Smooth muscle cell (in vitro differentiated cells): ENCODE measurements at regions not wholly inside any gene's neighbourhood (a gene's known extent, or its start where the extent isn't known, plus 50 kb on each side); places are given as distances from the start of the nearest gene placed in this dataset.

Source experiments
- DNase-seq: peaks from one replicate; lab custom pipeline; 2025; ENCODE audit not compliant: unreplicated experiment; lab: John Stamatoyannopoulos, UW
- H2AFZ ChIP-seq: fragments of 200-600 bp; sonication (generic); 2 replicates; pipeline ENCODE4 v1.6.0; 2016; ENCODE audit warnings: antibody characterized with exemption, low read depth, mild to moderate bottlenecking
- H3F3A ChIP-seq: fragments of 200-600 bp; sonication (generic); 2 replicates; pipeline ENCODE4 v1.6.0; 2017; ENCODE audit warnings: antibody characterized with exemption, low read depth
- H3K27ac ChIP-seq: fragments of 200-600 bp; sonication (generic); 2 replicates; pipeline ENCODE4 v1.5.1; 2016; ENCODE audit warnings: low read depth, mild to moderate bottlenecking
- H3K27me3 ChIP-seq: fragments of 200-600 bp; sonication (generic); 2 replicates; pipeline ENCODE4 v1.6.1; 2016; ENCODE audit warnings: low read depth, mild to moderate bottlenecking
- H3K36me3 ChIP-seq: fragments of 200-600 bp; sonication (generic); 2 replicates; pipeline ENCODE4 v1.5.1; 2016; ENCODE audit warnings: low read depth
- H3K4me1 ChIP-seq: fragments of 200-600 bp; sonication (generic); 2 replicates; pipeline ENCODE4 v1.5.1; 2016; ENCODE audit warnings: low read depth
- H3K4me2 ChIP-seq: fragments of 200-600 bp; sonication (generic); 2 replicates; pipeline ENCODE4 v1.6.0; 2016; ENCODE audit warnings: mild to moderate bottlenecking
- H3K4me3 ChIP-seq: fragments of 200-600 bp; sonication (generic); 2 replicates; pipeline ENCODE4 v1.5.1; 2016; ENCODE audit warnings: mild to moderate bottlenecking
- H3K79me2 ChIP-seq: fragments of 200-600 bp; sonication (generic); 2 replicates; pipeline ENCODE4 v1.6.0; 2016; ENCODE audit warnings: low read depth, mild to moderate bottlenecking
- H3K9ac ChIP-seq: fragments of 200-600 bp; sonication (generic); 2 replicates; pipeline ENCODE4 v1.6.0; 2016; ENCODE audit warnings: low read depth
- H3K9me3 ChIP-seq: fragments of 200-600 bp; sonication (generic); replicated peaks from 2 replicates; pipeline ENCODE4 v1.5.1; 2016; ENCODE audit warnings: low read depth
- H4K20me1 ChIP-seq: fragments of 200-600 bp; sonication (generic); 2 replicates; pipeline ENCODE4 v1.6.0; 2016; ENCODE audit warnings: low read depth
- WGBS: methylation state at CpG from one replicate; pipeline ENCODE4 v1.1.7; 2016; ENCODE audit warnings: low lambda C conversion rate; 5-methylcytosine and 5-hydroxymethylcytosine counted together
- TF ChIP-seq, protein P1 (sequence below): fragments of 200-600 bp; sonication (generic); IDR thresholded peaks from 2 replicates; pipeline ENCODE4 v1.5.1; 2017; ENCODE audit warnings: borderline replicate concordance, mild to moderate bottlenecking, antibody characterized with exemption; ENCODE audit not compliant: insufficient read depth, poor library complexity, severe bottlenecking

DNA sequence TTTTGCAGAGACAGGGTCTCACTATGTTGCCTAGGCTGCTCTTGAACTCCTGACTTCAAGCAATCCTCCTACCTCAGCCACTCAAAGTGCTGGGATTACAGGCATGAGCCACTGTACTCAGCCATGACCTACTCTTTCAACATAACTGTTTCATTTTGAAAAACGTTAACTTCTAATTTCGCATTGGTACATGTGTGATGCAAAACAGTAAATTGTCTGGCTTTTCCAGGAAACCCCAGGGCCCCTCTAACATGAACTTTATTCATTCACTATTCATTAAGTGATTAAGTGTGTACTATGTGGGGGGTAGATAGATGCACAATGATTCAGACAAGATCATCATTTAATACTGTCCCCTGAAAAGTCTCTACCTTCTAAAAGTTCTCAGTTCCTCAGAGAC lies 364.9 kb downstream of the SS18 start:
- H3K4me3 ChIP-seq = no peak overlapping the region
- TF ChIP-seq, protein P1, sequence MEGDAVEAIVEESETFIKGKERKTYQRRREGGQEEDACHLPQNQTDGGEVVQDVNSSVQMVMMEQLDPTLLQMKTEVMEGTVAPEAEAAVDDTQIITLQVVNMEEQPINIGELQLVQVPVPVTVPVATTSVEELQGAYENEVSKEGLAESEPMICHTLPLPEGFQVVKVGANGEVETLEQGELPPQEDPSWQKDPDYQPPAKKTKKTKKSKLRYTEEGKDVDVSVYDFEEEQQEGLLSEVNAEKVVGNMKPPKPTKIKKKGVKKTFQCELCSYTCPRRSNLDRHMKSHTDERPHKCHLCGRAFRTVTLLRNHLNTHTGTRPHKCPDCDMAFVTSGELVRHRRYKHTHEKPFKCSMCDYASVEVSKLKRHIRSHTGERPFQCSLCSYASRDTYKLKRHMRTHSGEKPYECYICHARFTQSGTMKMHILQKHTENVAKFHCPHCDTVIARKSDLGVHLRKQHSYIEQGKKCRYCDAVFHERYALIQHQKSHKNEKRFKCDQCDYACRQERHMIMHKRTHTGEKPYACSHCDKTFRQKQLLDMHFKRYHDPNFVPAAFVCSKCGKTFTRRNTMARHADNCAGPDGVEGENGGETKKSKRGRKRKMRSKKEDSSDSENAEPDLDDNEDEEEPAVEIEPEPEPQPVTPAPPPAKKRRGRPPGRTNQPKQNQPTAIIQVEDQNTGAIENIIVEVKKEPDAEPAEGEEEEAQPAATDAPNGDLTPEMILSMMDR = no peak
- H4K20me1 ChIP-seq = no peaks in the 10 kb centered on the region
- no peaks in the 10 kb centered on the region for H3K79me2 ChIP-seq
- H3K36me3 ChIP-seq = no peaks in the 10 kb centered on the region
- H3K4me1 ChIP-seq = no peaks in the 10 kb centered on the region
- no peak overlapping the region for H3K27ac ChIP-seq
- no peaks in the 10 kb centered on the region for H3K9me3 ChIP-seq
- 89% methylated on average over 2 of the region's 2 CpGs for WGBS
- H3K27me3 ChIP-seq = no peaks in the 10 kb centered on the region
- no peak overlapping the region for H3K9ac ChIP-seq
- no peak for DNase-seq
- H3F3A ChIP-seq = no peaks in the 10 kb centered on the region
- no peak overlapping the region for H2AFZ ChIP-seq
- H3K4me2 ChIP-seq = no peak overlapping the region

DNA sequence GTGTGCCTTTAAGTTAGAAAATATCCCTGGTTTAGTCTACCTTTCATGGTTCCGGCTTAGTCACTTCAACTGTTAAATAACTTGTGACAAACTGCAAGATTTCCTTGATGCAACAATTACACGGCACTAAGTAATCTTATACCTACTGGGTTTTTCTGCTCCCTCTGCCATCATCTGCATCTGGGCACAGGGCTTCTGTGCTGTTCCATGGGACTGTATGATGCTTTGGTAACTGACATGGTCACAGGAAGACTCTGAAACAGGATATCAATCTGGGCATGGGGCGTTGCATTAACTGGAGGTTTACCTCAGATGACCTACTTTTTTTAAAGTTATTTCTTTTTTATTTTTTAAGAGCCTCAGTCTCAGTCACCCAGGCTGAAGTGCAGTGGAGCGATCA lies 365.4 kb downstream of the SS18 start:
- no peaks in the 10 kb centered on the region for H3K79me2 ChIP-seq
- 89% methylated on average over 4 of the region's 4 CpGs for WGBS

DNA sequence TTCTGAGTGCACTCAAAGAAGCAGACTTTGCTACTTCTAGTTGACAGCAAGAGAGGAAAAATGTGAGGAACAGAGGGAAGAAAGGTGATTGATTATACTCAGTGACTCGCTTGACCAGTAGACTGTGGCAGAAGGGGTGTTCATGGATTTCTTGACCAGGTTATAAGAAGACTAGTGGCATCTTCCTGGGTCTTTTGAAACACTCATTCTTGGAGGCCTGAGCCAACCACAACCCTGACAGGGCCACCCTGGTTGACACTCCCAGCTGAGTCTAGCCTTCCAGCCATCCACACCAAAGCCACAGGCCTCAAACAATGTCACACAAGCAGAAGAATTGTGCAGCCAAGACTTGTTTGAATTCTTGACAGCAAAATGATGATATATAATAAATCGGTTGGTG lies 366.3 kb downstream of the SS18 start:
- no peak overlapping the region for H3K9ac ChIP-seq
- no peak overlapping the region for H3K27ac ChIP-seq
- H3K36me3 ChIP-seq = no peaks in the 10 kb centered on the region
- TF ChIP-seq, protein P1 = no peak
- no peak overlapping the region for H2AFZ ChIP-seq
- WGBS = 96% methylated on average over 2 of the region's 2 CpGs
- no peaks in the 10 kb centered on the region for H4K20me1 ChIP-seq
- H3K9me3 ChIP-seq = no peaks in the 10 kb centered on the region
- no peaks in the 10 kb centered on the region for H3F3A ChIP-seq
- H3K79me2 ChIP-seq = no peaks in the 10 kb centered on the region
- no peak overlapping the region for H3K4me2 ChIP-seq
- no peaks in the 10 kb centered on the region for H3K4me1 ChIP-seq
- DNase-seq = no peak
- H3K4me3 ChIP-seq = no peak overlapping the region
- H3K27me3 ChIP-seq = no peaks in the 10 kb centered on the region

More for the DNA sequence above, 365.4 kb downstream of the SS18 start:
- Histone ChIP-seq H3K4me3 (no peak overlapping the region), H3K4me2 (no peak overlapping the region), H3K9ac (no peak overlapping the region), H4K20me1 (no peaks in the 10 kb centered on the region), H3K36me3 (no peaks in the 10 kb centered on the region), H3K27me3 (no peaks in the 10 kb centered on the region), H3K27ac (no peak overlapping the region), H3K9me3 (no peaks in the 10 kb centered on the region), H3K4me1 (no peaks in the 10 kb centered on the region), H2AFZ (no peak overlapping the region), H3F3A (no peaks in the 10 kb centered on the region)
- no peak for DNase-seq
- TF ChIP-seq, protein P1 = no peak

DNA sequence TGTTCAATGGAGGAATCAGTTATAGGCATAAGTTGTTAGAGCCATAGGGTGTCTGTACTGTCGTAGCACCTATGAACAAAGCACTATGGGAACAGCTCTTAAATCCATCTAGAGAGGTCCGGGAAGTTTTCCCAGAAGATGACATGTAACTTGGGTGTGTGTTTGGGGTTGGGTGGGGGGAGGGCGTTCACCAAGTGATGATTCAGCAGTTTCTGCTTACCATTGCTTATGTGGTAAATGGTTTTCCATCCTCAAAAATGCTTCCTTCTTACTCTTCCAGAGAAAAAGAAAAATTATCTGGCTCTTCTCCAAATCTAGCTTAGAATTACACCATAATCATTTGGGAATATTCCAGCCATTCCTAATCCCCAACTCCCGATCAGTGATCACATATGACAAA lies 361.1 kb upstream of the ZNF521 start:
- Histone ChIP-seq H3K79me2 (no peaks in the 10 kb centered on the region), H4K20me1 (no peaks in the 10 kb centered on the region), H3K4me1 (no peaks in the 10 kb centered on the region), H3K4me3 (no peak overlapping the region), H3K9ac (no peak overlapping the region), H3K4me2 (no peak overlapping the region), H3K36me3 (no peaks in the 10 kb centered on the region), H3K9me3 (no peaks in the 10 kb centered on the region), H3K27ac (no peak overlapping the region), H3K27me3 (no peaks in the 10 kb centered on the region), H3F3A (no peaks in the 10 kb centered on the region), H2AFZ (no peak overlapping the region)
- WGBS = 89% methylated on average over 4 of the region's 4 CpGs
- DNase-seq = no peak
- TF ChIP-seq, protein P1 = no peak
